ENCODE measurements at regions not wholly inside any gene's neighbourhood (a gene's known extent, or its start where the extent isn't known, plus 50 kb on each side); places are given as distances from the start of the nearest gene placed in this dataset.
A peak's percentile ranks its signal among the peaks of the same experiment; 100 is the strongest.

DNA sequence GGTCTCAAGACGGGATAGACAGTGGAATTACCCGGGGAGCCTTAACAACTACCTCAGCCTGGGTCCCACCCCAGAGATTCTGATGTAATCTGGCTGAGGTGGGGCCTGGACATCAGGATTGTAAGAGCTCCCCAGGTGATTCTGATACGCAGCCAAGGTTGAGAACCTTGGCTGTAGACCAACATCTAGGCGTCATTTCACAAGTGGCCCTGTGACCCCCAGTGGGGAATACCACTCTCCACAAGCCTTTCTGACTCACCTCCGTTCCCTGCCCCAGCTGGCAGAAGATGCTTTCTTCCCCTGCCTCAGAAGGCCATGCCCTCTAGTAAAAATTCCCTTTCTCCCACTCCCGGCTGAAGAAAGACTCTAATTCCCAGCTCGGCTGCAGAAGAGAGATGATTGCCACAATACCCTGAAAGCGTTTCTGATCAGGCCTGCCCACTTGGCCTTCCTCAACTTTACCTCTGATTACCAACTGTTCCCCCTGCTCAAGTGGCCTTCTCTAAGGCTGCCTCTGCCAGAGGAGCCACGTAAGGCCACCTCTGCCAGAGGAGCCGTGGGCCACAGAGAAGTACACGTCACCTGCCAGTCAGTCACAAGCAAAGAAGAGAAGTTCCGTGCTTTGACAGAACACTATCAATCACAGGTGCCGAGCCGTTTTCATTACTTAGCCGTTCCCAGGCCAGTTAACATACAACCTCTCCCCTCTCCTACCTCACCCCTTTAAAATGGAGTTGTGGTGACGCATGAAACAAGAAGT lies 116.8 kb upstream of the PKDCC start:
- no peak for DNase-seq
- TF ChIP-seq, protein P1, sequence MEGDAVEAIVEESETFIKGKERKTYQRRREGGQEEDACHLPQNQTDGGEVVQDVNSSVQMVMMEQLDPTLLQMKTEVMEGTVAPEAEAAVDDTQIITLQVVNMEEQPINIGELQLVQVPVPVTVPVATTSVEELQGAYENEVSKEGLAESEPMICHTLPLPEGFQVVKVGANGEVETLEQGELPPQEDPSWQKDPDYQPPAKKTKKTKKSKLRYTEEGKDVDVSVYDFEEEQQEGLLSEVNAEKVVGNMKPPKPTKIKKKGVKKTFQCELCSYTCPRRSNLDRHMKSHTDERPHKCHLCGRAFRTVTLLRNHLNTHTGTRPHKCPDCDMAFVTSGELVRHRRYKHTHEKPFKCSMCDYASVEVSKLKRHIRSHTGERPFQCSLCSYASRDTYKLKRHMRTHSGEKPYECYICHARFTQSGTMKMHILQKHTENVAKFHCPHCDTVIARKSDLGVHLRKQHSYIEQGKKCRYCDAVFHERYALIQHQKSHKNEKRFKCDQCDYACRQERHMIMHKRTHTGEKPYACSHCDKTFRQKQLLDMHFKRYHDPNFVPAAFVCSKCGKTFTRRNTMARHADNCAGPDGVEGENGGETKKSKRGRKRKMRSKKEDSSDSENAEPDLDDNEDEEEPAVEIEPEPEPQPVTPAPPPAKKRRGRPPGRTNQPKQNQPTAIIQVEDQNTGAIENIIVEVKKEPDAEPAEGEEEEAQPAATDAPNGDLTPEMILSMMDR (IDR thresholded peaks at IDR 0.05) = no peak
- no peak for TF ChIP-seq POLR2A (IDR thresholded peaks at IDR 0.05)
- intact Hi-C loops (cut with DNase I) = no loop called here
- H3K27ac ChIP-seq = no peak overlapping the region
- H3K4me3 ChIP-seq = no peak overlapping the region
- H3K9me3 ChIP-seq = no peaks in the 10 kb centered on the region
- peaks cover 0 to 37% (median 16%) of the 10 kb centered on the region in 3 donors for H3K4me1 ChIP-seq
- WGBS, 2 donors = 64 to 65% methylated on average over 11 to 16 of the region's 16 CpGs
- no peaks in the 10 kb centered on the region for H3K36me3 ChIP-seq
- H3K27me3 ChIP-seq = peaks cover 0 to 14% (median 0%) of the 10 kb centered on the region in 4 donors

DNA sequence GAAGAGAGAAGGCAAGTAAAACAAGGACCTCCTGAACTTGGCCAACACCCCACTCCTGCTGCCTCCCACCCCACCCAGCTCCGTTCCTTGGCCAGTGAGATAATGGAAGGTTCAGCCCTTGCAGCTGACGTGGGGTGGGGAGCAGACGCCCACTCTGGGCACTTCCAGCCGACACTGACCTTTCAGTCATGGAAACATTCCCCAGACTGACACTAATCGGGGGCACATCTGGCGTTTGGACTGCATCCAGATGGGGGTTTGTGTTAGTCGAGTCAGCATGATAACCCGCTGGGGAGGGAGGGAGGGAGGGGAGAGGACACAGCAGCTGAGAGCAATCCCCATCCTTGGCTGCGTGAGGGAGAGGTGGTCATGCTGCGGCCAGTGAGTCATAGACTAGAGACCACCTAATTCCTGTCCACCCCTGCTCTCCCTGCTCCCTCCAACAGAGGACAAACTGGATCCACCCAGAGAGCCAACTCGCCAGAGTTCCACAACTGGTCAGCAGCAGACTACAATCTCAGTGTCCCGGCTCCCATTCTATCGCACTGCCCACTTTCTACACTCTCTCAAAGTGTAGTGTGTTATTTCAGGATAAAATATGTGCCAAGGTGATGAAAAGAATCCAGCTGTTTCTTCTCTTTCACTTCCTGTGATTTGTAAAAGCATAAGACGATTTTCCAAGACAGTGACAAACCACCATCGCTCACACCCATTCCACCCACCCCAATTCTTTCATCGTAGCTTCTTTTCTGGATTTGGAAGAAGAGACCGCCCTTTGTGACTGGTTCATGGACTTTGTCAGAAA lies 115.4 kb upstream of the PKDCC start:
- peak; percentile 3 for DNase-seq
- TF ChIP-seq POLR2A (IDR thresholded peaks at IDR 0.05) = no peak
- TF ChIP-seq, protein P1 (IDR thresholded peaks at IDR 0.05) = no peak
- intact Hi-C loops (cut with DNase I) = no loop called here
- no peaks in the 10 kb centered on the region for H3K9me3 ChIP-seq
- H3K4me3 ChIP-seq = peak overlapping the region in 1 of 4 donors; percentile 12
- 58 to 69% methylated on average over 10 to 15 of the region's 17 CpGs for WGBS, 2 donors
- H3K4me1 ChIP-seq = peaks cover 0 to 36% (median 11%) of the 10 kb centered on the region in 3 donors
- H3K27ac ChIP-seq = peak overlapping the region in 2 of 4 donors; percentile 56 to 58
- H3K36me3 ChIP-seq = no peaks in the 10 kb centered on the region
- H3K27me3 ChIP-seq = peaks cover 0 to 17% (median 0%) of the 10 kb centered on the region in 4 donors

DNA sequence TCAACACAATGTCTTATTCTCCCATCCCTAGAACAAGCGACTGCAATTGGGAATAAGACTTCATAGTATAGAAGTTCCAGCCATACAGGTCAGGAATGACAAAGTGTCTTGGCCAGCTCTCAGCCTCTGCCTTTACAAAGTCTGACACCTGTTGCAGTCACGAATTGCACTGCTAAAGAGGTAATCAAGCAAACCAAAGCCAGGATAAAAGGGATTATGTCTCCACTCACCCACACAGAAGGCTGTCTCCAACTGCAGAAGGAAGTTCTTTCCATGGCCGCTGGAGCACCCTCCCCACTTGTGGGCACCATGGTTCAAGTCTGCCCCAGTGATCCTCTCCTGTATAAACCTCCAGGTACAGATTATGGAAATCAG lies 114.8 kb upstream of the PKDCC start:
- Histone ChIP-seq H3K4me3 (no peak overlapping the region), H3K4me1 (peaks cover 0 to 38% (median 13%) of the 10 kb centered on the region in 3 donors), H3K36me3 (no peaks in the 10 kb centered on the region), H3K27me3 (peaks cover 0 to 17% (median 0%) of the 10 kb centered on the region in 4 donors), H3K27ac (peak overlapping the region in 2 of 4 donors; percentile 24 to 56), H3K9me3 (no peaks in the 10 kb centered on the region)
- intact Hi-C loops (cut with DNase I) = no loop called here
- TF ChIP-seq POLR2A (IDR thresholded peaks at IDR 0.05) = no peak
- TF ChIP-seq, protein P1 (IDR thresholded peaks at IDR 0.05) = no peak
- DNase-seq = no peak
- 55 to 60% methylated on average over 3 of the region's 3 CpGs for WGBS, 2 donors

DNA sequence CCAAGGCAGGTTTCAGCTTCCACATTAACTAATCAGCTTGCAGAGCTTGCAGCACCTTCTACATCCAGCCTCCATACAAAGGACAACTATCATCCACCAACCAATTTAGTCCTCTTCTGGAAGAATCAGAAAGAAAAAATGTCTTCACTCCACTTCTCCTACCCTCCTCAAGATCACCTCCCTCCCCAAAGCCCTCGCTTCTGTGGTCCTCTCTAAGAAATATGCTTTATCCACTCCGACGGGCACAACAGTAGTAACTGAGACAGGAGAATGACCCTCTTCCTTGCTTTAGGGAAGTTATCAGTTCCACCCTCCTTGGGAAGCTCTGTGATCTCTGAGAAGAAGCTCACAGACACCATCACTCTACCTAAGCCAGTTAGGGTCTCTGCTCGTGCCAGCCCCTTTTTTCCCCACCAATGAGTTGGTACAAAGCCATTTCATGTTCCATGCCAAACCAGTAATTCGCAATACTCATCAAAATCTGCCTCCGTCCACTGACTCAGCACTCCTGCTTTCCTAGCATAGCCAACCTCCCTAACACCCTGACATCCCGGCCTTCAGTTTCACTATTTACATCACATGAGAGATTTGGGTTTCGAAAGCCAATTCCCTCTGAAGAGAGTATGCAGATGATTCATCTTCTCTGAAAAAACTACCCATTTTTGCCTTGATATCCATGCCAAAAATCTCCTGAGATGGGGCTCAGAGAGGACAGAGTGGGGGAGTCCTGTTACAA lies 114.1 kb upstream of the PKDCC start:
- H3K4me1 ChIP-seq = peaks cover 0 to 41% (median 18%) of the 10 kb centered on the region in 3 donors
- H3K27me3 ChIP-seq = peaks cover 0 to 17% (median 0%) of the 10 kb centered on the region in 4 donors
- no peak for DNase-seq
- no peak overlapping the region for H3K4me3 ChIP-seq
- H3K36me3 ChIP-seq = no peaks in the 10 kb centered on the region
- intact Hi-C loops (cut with DNase I) = no loop called here
- no peaks in the 10 kb centered on the region for H3K9me3 ChIP-seq
- H3K27ac ChIP-seq = peak overlapping the region in 2 of 4 donors; percentile 56 to 76
- WGBS, 2 donors = 51 to 52% methylated on average over 8 of the region's 8 CpGs
- TF ChIP-seq POLR2A (IDR thresholded peaks at IDR 0.05) = no peak
- TF ChIP-seq, protein P1 (IDR thresholded peaks at IDR 0.05) = no peak

Data from esophagus squamous epithelium (tissue), 5 donors.